Right lobe of liver (tissue), 6 donors: ENCODE measurements at regions not wholly inside any gene's neighbourhood (a gene's known extent, or its start where the extent isn't known, plus 50 kb on each side); places are given as distances from the start of the nearest gene placed in this dataset.

Source experiments
- ATAC-seq, 4 donors: fragments of 200-7000 bp; cut with Tn5 transposase; one replicate each; pipeline ENCODE4 v1.9.1; 2020; ENCODE audit warnings: mild to moderate bottlenecking in 4 of 4, moderate library complexity in 4 of 4
- DNase-seq, 3 donors: peaks; one replicate each; pipeline ENCODE4 v3.0.0-alpha.2; 2020
- H3K27ac ChIP-seq, 3 donors: fragments of 200-600 bp; one replicate each; pipeline ENCODE4 v1.8.0; 2022
- H3K27me3 ChIP-seq, 2 donors: fragments of 200-600 bp; one replicate each; pipeline ENCODE4 v1.8.0; 2022
- H3K36me3 ChIP-seq, 4 donors: fragments of 200-600 bp; sonication (generic) in 1 of 4; one replicate each; pipeline versions ENCODE4 v1.5.1 to v1.8.0; 2017 to 2022; ENCODE audit warnings: control low read depth in 1 of 4
- H3K4me1 ChIP-seq, 4 donors: fragments of 200-600 bp; sonication (generic) in 1 of 4; one replicate each; pipeline versions ENCODE4 v1.5.1 to v1.8.0; 2017 to 2022; ENCODE audit warnings: control low read depth in 1 of 4
- H3K4me3 ChIP-seq, 3 donors: fragments of 200-600 bp; one replicate each; pipeline ENCODE4 v1.8.0; 2022
- H3K9me3 ChIP-seq, 4 donors: fragments of 200-600 bp; sonication (generic) in 1 of 4; one replicate each; pipeline versions ENCODE4 v1.5.1 to v1.8.0; 2017 to 2022; ENCODE audit warnings: control low read depth in 1 of 4
- POLR2A ChIP-seq: fragments of 450-650 bp; IDR thresholded peaks from one replicate; pipeline ENCODE4 v1.6.1; 2017; ENCODE audit warnings: antibody characterized with exemption, mild to moderate bottlenecking
- WGBS: methylation state at CpG from one replicate; pipeline ENCODE4 v1.1.6; 2018; ENCODE audit warnings: low coverage, low lambda C conversion rate; ENCODE audit not compliant: insufficient coverage; ENCODE audit errors: missing lambda C conversion rate; 5-methylcytosine and 5-hydroxymethylcytosine counted together
- intact Hi-C, 2 donors: fragments of 100-400 bp; cut with DNase I; formaldehyde crosslinking; loops; one replicate each; pipeline versions ENCODE4 v1.11.2 to v1.14.1; 2022
- TF ChIP-seq, protein P1 (sequence below), 4 donors: fragments of 200-600 bp in 3 of 4; fragments of 450-650 bp in 1 of 4; IDR thresholded peaks; one replicate each; pipeline versions ENCODE4 v1.5.1 to v1.8.0; 2016 to 2022; ENCODE audit warnings: antibody characterized with exemption in 4 of 4, mild to moderate bottlenecking in 2 of 4
- donor health status: DM: no; HTN: yes; CAD: no.
- donor health status: DM: no; HTN: no; CAD: no.
- donor health status: DM: no; HTN: no; CAD: no.
- donor health status: DM: no; HTN: yes; CAD: no.
- donor health status: DM: no; HTN: yes; CAD: no.

DNA sequence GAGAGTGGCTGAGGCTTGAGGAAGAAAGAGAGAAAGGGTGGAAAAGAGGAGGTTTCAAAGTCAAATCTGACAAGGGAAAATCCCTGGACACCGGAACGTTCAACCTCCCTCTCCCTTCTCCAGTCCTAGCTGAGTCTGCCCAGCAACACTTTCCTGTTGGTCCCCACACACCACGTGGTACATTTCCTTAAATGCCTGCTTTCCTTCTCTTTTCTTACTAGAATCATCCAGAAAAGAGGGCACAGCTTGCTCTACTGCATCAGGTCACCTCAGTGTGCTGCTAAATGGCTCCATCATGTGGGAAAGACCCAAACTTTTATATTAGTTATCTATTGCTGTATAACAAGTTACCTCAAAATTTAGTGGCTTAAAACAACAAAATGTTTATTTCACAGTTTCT, 181.2 kb downstream of the NECTIN3 start:
- 9% methylated on average over 3 of the region's 3 CpGs for WGBS
- no peaks in the 10 kb centered on the region for H3K4me1 ChIP-seq
- ATAC-seq: peak in 3 of 4 donors; percentile 51 to 54 (median 53)
- no peak for TF ChIP-seq POLR2A
- TF ChIP-seq, protein P1, sequence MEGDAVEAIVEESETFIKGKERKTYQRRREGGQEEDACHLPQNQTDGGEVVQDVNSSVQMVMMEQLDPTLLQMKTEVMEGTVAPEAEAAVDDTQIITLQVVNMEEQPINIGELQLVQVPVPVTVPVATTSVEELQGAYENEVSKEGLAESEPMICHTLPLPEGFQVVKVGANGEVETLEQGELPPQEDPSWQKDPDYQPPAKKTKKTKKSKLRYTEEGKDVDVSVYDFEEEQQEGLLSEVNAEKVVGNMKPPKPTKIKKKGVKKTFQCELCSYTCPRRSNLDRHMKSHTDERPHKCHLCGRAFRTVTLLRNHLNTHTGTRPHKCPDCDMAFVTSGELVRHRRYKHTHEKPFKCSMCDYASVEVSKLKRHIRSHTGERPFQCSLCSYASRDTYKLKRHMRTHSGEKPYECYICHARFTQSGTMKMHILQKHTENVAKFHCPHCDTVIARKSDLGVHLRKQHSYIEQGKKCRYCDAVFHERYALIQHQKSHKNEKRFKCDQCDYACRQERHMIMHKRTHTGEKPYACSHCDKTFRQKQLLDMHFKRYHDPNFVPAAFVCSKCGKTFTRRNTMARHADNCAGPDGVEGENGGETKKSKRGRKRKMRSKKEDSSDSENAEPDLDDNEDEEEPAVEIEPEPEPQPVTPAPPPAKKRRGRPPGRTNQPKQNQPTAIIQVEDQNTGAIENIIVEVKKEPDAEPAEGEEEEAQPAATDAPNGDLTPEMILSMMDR (IDR thresholded peaks at IDR 0.05): no peak
- no peak overlapping the region for H3K4me3 ChIP-seq
- H3K9me3 ChIP-seq: no peaks in the 10 kb centered on the region
- no peak overlapping the region for H3K27ac ChIP-seq
- intact Hi-C loops: no loop called here
- no peaks in the 10 kb centered on the region for H3K27me3 ChIP-seq
- DNase-seq: no peak
- no peaks in the 10 kb centered on the region for H3K36me3 ChIP-seq

DNA sequence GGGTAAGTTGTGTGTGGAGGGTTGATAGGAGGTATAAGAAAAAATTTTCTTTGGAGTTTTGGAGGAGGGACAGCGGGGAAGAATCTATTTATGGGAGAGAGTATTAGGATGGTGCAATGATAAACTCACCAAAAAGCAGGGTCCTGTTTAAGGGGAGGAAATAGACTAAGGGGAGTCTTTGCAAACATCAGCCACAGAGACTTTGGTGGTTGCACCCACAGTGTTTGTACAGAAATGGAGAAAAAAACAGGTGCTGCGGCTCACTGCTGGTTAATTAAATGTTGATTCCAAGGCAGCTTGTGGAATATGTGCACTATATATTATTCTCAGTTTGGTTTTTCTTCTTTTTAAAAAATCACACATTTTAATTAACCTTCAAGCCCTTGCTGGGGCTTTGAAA, 182.1 kb downstream of the NECTIN3 start:
- ATAC-seq: no peak
- DNase-seq: no peak
- Histone ChIP-seq H3K4me1 (no peaks in the 10 kb centered on the region), H3K27ac (no peak overlapping the region), H3K9me3 (no peaks in the 10 kb centered on the region), H3K27me3 (no peaks in the 10 kb centered on the region), H3K4me3 (no peak overlapping the region), H3K36me3 (no peaks in the 10 kb centered on the region)
- intact Hi-C loops: no loop called here
- 69% methylated on average over 2 of the region's 2 CpGs for WGBS
- TF ChIP-seq POLR2A: no peak
- TF ChIP-seq, protein P1 (IDR thresholded peaks at IDR 0.05): no peak

DNA sequence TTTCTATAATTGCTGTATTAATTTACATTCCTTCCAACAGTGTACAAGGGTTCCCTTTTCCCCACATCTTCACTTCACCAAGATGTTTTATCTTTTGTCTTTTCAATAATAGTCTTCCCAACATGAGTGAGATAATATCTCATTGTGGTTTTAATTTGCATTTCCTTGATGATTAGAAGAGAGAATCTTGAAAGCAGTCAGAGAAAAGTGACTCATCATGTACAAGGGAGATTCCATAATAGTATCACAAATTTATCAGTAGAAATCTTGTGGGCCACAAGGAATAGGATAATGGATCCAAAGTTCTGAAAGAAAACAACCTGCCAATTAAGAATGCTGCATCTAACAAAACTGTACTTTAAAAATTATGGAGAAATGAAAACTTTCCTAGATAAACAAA, 189.3 kb downstream of the NECTIN3 start:
- Histone ChIP-seq H3K9me3 (no peaks in the 10 kb centered on the region), H3K27me3 (no peaks in the 10 kb centered on the region), H3K36me3 (no peaks in the 10 kb centered on the region), H3K4me1 (no peaks in the 10 kb centered on the region), H3K4me3 (no peak overlapping the region), H3K27ac (no peak overlapping the region)
- ATAC-seq (no peak), DNase-seq (no peak)
- intact Hi-C loops: no loop called here
- TF ChIP-seq POLR2A: no peak
- TF ChIP-seq, protein P1 (IDR thresholded peaks at IDR 0.05): no peak

DNA sequence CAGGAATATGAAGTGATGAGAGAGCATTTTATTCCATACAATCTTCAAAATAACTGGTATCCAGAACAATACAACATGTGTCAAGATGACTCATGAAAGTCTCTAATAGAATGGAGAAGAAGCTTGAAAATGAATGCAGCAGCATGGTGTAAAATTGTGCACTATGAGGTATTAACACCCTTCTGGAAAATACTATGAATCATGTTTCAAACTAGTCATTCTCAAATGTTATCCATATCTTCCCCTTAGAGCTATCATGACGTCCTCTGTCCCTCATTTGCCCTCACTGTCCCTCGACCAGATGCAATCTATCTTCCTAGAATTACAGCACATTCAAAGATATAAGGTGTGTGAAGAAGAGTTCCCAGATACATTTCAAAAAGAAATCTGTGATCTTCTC, 198.2 kb downstream of the NECTIN3 start:
- Histone ChIP-seq H3K4me3 (no peak overlapping the region), H3K27me3 (no peaks in the 10 kb centered on the region), H3K4me1 (no peaks in the 10 kb centered on the region), H3K9me3 (no peaks in the 10 kb centered on the region), H3K36me3 (no peaks in the 10 kb centered on the region), H3K27ac (no peak overlapping the region)
- WGBS: 46% methylated on average over 2 of the region's 2 CpGs
- DNase-seq: no peak
- TF ChIP-seq, protein P1 (IDR thresholded peaks at IDR 0.05): no peak
- no peak for TF ChIP-seq POLR2A
- intact Hi-C loops: no loop called here
- ATAC-seq: no peak

DNA sequence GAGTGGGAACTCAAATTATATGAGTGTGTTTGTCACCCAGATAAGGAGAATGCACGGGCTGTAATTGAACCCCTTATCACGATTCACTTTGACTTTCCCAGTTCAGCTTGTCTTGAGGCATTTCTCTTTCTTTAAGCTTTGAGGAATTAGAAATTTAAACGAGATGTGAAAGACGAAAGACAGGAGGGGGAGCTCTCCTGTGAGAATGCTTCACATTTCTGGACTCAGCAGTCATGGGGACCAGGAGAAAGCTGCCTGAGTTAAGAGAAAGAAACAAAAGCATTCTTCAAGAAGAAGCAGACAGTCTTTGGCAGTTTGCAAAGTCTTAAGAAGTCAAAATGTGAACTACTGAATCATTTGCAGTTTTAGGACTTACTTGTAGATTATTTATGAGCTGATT, 205.6 kb downstream of the NECTIN3 start:
- ATAC-seq (no peak), DNase-seq (no peak)
- Histone ChIP-seq H3K4me1 (no peaks in the 10 kb centered on the region), H3K27ac (no peak overlapping the region), H3K36me3 (no peaks in the 10 kb centered on the region), H3K4me3 (no peak overlapping the region), H3K9me3 (no peaks in the 10 kb centered on the region), H3K27me3 (no peaks in the 10 kb centered on the region)
- intact Hi-C loops: no loop called here
- 33% methylated on average over 4 of the region's 4 CpGs for WGBS
- no peak for TF ChIP-seq POLR2A
- TF ChIP-seq, protein P1 (IDR thresholded peaks at IDR 0.05): no peak
